ENCODE measurements at regions not wholly inside any gene's neighbourhood (a gene's known extent, or its start where the extent isn't known, plus 50 kb on each side); places are given as distances from the start of the nearest gene placed in this dataset.

- TF ChIP-seq, protein P1, sequence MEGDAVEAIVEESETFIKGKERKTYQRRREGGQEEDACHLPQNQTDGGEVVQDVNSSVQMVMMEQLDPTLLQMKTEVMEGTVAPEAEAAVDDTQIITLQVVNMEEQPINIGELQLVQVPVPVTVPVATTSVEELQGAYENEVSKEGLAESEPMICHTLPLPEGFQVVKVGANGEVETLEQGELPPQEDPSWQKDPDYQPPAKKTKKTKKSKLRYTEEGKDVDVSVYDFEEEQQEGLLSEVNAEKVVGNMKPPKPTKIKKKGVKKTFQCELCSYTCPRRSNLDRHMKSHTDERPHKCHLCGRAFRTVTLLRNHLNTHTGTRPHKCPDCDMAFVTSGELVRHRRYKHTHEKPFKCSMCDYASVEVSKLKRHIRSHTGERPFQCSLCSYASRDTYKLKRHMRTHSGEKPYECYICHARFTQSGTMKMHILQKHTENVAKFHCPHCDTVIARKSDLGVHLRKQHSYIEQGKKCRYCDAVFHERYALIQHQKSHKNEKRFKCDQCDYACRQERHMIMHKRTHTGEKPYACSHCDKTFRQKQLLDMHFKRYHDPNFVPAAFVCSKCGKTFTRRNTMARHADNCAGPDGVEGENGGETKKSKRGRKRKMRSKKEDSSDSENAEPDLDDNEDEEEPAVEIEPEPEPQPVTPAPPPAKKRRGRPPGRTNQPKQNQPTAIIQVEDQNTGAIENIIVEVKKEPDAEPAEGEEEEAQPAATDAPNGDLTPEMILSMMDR (IDR thresholded peaks at IDR 0.05; ENCODE audit: borderline replicate concordance, insufficient read depth, low read depth, low read length) = no peak
Observed at GRCh38 chr10:129102906-129103693, 363.9 kb upstream of the MGMT start.

DNA sequence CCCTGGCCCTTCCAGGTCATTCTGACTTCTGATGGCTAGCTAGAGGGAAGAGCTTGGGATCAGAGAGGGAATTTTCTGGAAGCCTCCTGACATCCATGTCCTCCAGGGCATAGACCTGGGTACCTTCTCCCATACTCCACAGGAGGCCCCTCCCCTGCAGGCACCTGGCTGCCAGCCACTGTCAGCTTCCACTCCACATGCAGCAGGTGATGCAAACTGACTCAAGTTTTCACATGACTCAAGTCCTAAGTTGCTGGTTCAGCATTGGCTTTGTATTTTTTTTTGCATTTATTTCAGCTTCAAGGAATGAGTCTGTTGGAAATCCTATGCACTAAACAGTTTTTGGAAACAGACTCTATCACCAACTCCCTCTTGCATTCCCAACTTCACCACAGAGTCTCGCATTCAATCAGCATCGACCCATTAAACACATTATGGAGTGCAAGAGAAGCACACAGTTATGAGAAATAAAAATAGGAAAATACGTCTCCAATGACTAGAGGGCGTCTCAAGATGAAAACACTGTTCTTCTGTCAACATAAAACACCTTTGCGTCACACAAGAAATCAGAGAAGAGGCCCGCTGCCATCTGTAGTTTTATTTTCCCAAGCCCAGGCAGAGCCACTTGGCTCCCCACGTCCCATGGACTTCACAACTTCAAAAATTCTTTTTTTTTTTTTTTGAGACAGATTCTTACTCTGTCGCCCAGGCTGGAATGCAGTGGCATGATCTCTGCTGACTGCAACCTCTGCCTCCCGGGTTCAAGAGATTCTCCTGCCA, 362.6 kb upstream of the MGMT start:
- TF ChIP-seq, protein P1 (IDR thresholded peaks at IDR 0.05; ENCODE audit: borderline replicate concordance, insufficient read depth, low read depth, low read length) = no peak
- H3K4me3 ChIP-seq (ENCODE audit: low read depth, low read length) = no peak overlapping the region

More at GRCh38 chr10:129102906-129103693, 363.9 kb upstream of the MGMT start:
- H3K4me3 ChIP-seq (ENCODE audit: low read depth, low read length) = no peak overlapping the region

DNA sequence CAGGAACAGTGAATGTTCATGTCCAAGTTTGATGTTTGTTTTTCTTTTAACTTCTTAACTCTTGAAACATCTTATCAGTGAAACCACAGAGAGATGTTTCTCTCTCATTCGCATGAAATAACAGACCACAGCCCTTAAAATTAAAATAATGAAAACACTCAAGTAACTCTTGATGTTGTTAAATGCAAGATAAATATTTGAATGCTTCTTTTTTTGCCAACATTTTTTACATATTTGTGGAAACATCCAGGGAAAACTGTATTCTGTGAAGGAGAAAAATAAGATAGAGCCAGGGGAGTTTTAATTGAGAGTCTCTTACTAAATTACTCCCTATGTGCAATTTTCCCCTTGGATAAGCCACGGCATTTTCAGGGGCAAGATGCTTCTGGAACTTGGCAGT, 361.8 kb upstream of the MGMT start:
- TF ChIP-seq, protein P1 (IDR thresholded peaks at IDR 0.05; ENCODE audit: borderline replicate concordance, insufficient read depth, low read depth, low read length) = no peak
- H3K4me3 ChIP-seq (ENCODE audit: low read depth, low read length) = no peak overlapping the region

- H3K4me3 ChIP-seq (ENCODE audit: low read depth, low read length) = no peak overlapping the region
- TF ChIP-seq, protein P1 (IDR thresholded peaks at IDR 0.05; ENCODE audit: borderline replicate concordance, insufficient read depth, low read depth, low read length) = no peak
Observed at GRCh38 chr10:129106314-129106713, 360.7 kb upstream of the MGMT start.

DNA sequence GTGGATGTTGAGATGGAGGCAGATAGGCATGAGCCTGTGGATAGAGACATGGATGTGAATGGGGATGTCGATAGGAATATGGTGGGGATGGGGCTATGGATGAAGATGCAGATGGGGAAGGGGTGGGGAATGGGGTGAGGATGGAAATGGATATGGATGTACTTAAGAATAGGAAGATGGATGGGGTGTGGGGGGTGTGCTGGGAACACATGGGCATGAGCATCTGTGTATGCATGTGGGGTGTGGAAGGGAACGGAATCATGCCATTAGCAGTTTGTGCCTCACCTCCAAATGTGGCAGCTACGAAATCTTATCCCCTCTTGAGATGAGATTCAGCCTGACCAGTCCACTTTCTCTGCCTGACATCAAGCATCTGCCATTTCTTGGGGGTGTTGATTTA, 359.5 kb upstream of the MGMT start:
- no peak overlapping the region for H3K4me3 ChIP-seq (ENCODE audit: low read depth, low read length)
- TF ChIP-seq, protein P1 (IDR thresholded peaks at IDR 0.05; ENCODE audit: borderline replicate concordance, insufficient read depth, low read depth, low read length) = no peak

DNA sequence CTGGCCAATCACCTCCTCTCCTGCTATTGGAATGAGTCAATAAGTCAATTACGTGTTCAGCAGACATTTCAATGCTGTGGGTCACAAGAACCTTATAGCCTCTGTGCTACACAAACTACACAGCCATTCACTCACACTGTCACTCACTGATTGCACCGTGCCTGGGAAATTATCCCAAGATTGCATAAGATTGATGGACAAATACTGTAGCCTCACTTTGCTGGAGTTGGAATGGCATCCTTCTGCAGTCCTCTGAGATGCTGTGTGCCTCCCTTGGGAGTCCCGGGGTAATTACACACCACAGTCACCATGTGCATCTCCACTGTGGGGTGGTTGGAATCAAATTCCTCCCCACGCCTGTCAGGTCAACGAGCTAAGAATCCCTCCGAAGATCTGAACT, 358.7 kb upstream of the MGMT start:
- no peak overlapping the region for H3K4me3 ChIP-seq (ENCODE audit: low read depth, low read length)
- TF ChIP-seq, protein P1 (IDR thresholded peaks at IDR 0.05; ENCODE audit: borderline replicate concordance, insufficient read depth, low read depth, low read length) = no peak
